AG04449 (cell line): ENCODE measurements at regions not wholly inside any gene's neighbourhood (a gene's known extent, or its start where the extent isn't known, plus 50 kb on each side); places are given as distances from the start of the nearest gene placed in this dataset.

ENCODE experiments used
- CTCF ChIA-PET: fragments of 350-600 bp; formaldehyde crosslinking; extraction: SDS; loops from one replicate; lab custom pipeline; 2021; ENCODE audit warnings: antibody characterized with exemption; lab: Yijun Ruan, JAX
- POLR2A ChIA-PET: fragments of 400-600, 350-600 bp; formaldehyde crosslinking; extraction: SDS; loops from one replicate; lab custom pipeline; 2020; ENCODE audit warnings: antibody characterized with exemption, inconsistent platforms; lab: Yijun Ruan, JAX
- DNase-seq: peaks from one replicate; pipeline ENCODE4 v3.0.0-alpha.2; 2010; ENCODE audit warnings: low read depth, low spot score
- H3K4me3 ChIP-seq: 2 replicates; pipeline ENCODE4 v1.5.1; 2011; ENCODE audit warnings: low read depth, mild to moderate bottlenecking, control low read depth, low read length
- TF ChIP-seq, protein P1 (sequence below): IDR thresholded peaks from one replicate; pipeline ENCODE4 v1.5.1; 2011; ENCODE audit warnings: mild to moderate bottlenecking, moderate library complexity, low read length, control low read depth, inconsistent platforms; ENCODE audit not compliant: insufficient read depth; ENCODE audit errors: missing control alignments

DNA sequence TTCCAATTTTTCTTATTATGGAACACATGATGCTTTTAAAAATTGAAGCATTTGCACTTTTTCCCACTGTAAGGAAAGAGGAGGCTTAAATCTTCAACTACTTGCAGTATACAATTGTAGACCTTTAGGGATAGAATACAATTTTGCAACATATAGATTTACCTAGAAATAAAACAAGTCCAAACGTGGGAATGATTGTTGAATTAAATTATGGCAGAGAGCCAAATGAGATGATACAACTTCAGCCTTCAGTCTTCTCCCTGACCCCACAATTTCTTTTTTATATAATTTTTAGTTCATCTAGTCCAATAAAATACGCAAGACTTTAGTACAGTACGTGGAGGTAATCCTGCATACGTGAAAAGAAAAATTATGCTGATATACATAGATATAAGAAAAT, 666.5 kb downstream of the SLC16A7 start:
- no peak overlapping the region for H3K4me3 ChIP-seq
- TF ChIP-seq, protein P1, sequence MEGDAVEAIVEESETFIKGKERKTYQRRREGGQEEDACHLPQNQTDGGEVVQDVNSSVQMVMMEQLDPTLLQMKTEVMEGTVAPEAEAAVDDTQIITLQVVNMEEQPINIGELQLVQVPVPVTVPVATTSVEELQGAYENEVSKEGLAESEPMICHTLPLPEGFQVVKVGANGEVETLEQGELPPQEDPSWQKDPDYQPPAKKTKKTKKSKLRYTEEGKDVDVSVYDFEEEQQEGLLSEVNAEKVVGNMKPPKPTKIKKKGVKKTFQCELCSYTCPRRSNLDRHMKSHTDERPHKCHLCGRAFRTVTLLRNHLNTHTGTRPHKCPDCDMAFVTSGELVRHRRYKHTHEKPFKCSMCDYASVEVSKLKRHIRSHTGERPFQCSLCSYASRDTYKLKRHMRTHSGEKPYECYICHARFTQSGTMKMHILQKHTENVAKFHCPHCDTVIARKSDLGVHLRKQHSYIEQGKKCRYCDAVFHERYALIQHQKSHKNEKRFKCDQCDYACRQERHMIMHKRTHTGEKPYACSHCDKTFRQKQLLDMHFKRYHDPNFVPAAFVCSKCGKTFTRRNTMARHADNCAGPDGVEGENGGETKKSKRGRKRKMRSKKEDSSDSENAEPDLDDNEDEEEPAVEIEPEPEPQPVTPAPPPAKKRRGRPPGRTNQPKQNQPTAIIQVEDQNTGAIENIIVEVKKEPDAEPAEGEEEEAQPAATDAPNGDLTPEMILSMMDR: no peak
- ChIA-PET POLR2A (no interaction called here), CTCF (no interaction called here)
- no peak for DNase-seq

DNA sequence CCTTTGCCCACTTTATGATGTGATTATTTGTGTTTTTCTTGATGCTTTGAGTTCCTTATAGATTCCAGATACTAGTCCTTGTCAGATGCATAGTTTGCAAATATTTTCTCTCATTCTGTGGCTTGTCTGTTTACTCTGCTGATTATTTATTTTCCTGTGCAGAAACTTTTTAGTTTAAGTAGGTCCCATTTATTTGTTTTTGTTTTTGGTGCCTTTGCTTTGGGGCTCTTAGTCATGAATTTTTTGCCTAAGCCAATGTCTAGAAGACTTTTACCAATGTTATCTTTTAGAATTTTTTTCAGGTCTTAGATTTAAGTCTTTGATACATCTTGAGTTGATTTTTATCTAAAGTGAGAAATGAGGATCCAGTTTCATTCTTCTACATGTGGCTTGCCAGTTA, 667.3 kb downstream of the SLC16A7 start:
- no peak overlapping the region for H3K4me3 ChIP-seq
- POLR2A ChIA-PET: no interaction called here
- TF ChIP-seq, protein P1: no peak
- no peak for DNase-seq
- CTCF ChIA-PET: no interaction called here

GRCh38 chr12:60263836-60264493, 668.1 kb downstream of the SLC16A7 start:
- POLR2A ChIA-PET: no interaction called here
- H3K4me3 ChIP-seq: no peak overlapping the region
- TF ChIP-seq, protein P1: no peak
- DNase-seq: no peak
- CTCF ChIA-PET: interaction anchor here (1.1 kb wide), 1 partner anchor 11 kb away, joined by 3 read pairs; no protein-coding TSS in a partner anchor

GRCh38 chr12:60265741-60266140, 669.9 kb downstream of the SLC16A7 start:
- ChIA-PET CTCF (no interaction called here), POLR2A (no interaction called here)
- TF ChIP-seq, protein P1: no peak
- DNase-seq: no peak
- no peak overlapping the region for H3K4me3 ChIP-seq

GRCh38 chr12:60266381-60266852, 670.6 kb downstream of the SLC16A7 start:
- ChIA-PET POLR2A (no interaction called here), CTCF (no interaction called here)
- TF ChIP-seq, protein P1: no peak
- DNase-seq: peak; percentile 55
- H3K4me3 ChIP-seq: no peak overlapping the region

GRCh38 chr12:60269611-60270269, 673.9 kb downstream of the SLC16A7 start:
- CTCF ChIA-PET: no interaction called here
- H3K4me3 ChIP-seq: no peak overlapping the region
- TF ChIP-seq, protein P1: no peak
- DNase-seq: no peak
- POLR2A ChIA-PET: no interaction called here
